IMR-90 (cell line): ENCODE measurements at regions not wholly inside any gene's neighbourhood (a gene's known extent, or its start where the extent isn't known, plus 50 kb on each side); places are given as distances from the start of the nearest gene placed in this dataset.
"Not testable (repeated sequence)": the region's sequence is repeated elsewhere in the genome, so short reads cannot be mapped to it uniquely, and the experiment has no call there.

ENCODE experiments used
- ATAC-seq: fragments of 200-7000 bp; cut with Tn5 transposase; 2 replicates; pipeline ENCODE4 v1.9.1; 2020; ENCODE audit warnings: low read depth, mild to moderate bottlenecking, moderate library complexity
- BruUV-seq: library from RNA; stranded (reverse); fragments of 400-500 nt; replicated peaks from 2 replicates; lab custom pipeline; 2021; lab: Mats Ljungman, UMichigan
- CTCF ChIA-PET: fragments of 300-600 bp; formaldehyde crosslinking; extraction: SDS; loops from one replicate; lab custom pipeline; 2021; ENCODE audit warnings: antibody characterized with exemption; lab: Yijun Ruan, JAX
- POLR2A ChIA-PET: fragments of 300-600 bp; sonication (Branson Sonifier 250); formaldehyde crosslinking; loops from one replicate; lab custom pipeline; 2022; ENCODE audit warnings: antibody characterized with exemption; ENCODE audit not compliant: unreplicated experiment; lab: Charles Lee
- DNase-seq: peaks from one replicate; pipeline ENCODE4 v3.0.0; 2013
- H2AFZ ChIP-seq: replicated peaks from 2 replicates; pipeline ENCODE3; 2013; ENCODE audit warnings: low read length, mild to moderate bottlenecking; ENCODE audit not compliant: poor library complexity
- H2AK5ac ChIP-seq: 2 replicates; pipeline ENCODE4 v1.6.1; 2013; ENCODE audit warnings: low read depth, low read length, inconsistent platforms
- H2AK9ac ChIP-seq: replicated peaks from 2 replicates; pipeline ENCODE3; 2013; ENCODE audit warnings: mild to moderate bottlenecking, low read depth, low read length, moderate library complexity; ENCODE audit not compliant: poor library complexity
- H2BK120ac ChIP-seq: 2 replicates; pipeline ENCODE4 v1.6.1; 2013; ENCODE audit warnings: low read depth, low read length, inconsistent platforms
- H2BK15ac ChIP-seq: 3 replicates; pipeline ENCODE4 v1.6.1; 2013; ENCODE audit warnings: low read depth, low read length, inconsistent platforms
- H2BK20ac ChIP-seq: 2 replicates; pipeline ENCODE4 v1.6.1; 2013; ENCODE audit warnings: low read depth, mild to moderate bottlenecking, inconsistent platforms, low read length, moderate library complexity
- H2BK5ac ChIP-seq: 2 replicates; pipeline ENCODE4 v1.6.1; 2013; ENCODE audit warnings: mild to moderate bottlenecking, low read depth, low read length, inconsistent platforms; ENCODE audit not compliant: poor library complexity, severe bottlenecking
- H3K14ac ChIP-seq: replicated peaks from 2 replicates; pipeline ENCODE4 v1.6.1; 2013; ENCODE audit warnings: low read depth, low read length, inconsistent platforms
- H3K18ac ChIP-seq: 2 replicates; pipeline ENCODE4 v1.6.1; 2013; ENCODE audit warnings: low read depth, low read length, control low read depth
- H3K23ac ChIP-seq: 2 replicates; pipeline ENCODE4 v1.6.1; 2013; ENCODE audit warnings: low read depth, low read length, inconsistent platforms
- H3K27ac ChIP-seq: 2 replicates; pipeline ENCODE4 v1.5.1; 2013; ENCODE audit warnings: mild to moderate bottlenecking, control low read depth, low read length; ENCODE audit not compliant: insufficient read depth
- H3K27me3 ChIP-seq: 2 replicates; pipeline ENCODE4 v1.6.1; 2013; ENCODE audit warnings: low read length; ENCODE audit not compliant: control insufficient read depth, insufficient read depth
- H3K36me3 ChIP-seq: 2 replicates; pipeline ENCODE4 v1.6.1; 2013; ENCODE audit warnings: low read length, mixed read lengths; ENCODE audit not compliant: control insufficient read depth, insufficient read depth
- H3K4ac ChIP-seq: 2 replicates; pipeline ENCODE4 v1.6.1; 2013; ENCODE audit warnings: low read depth, low read length, inconsistent platforms
- H3K4me1 ChIP-seq: 2 replicates; pipeline ENCODE4 v1.6.1; 2013; ENCODE audit warnings: low read length, mixed read lengths; ENCODE audit not compliant: control insufficient read depth, insufficient read depth
- H3K4me2 ChIP-seq: 2 replicates; pipeline ENCODE4 v1.6.1; 2013; ENCODE audit warnings: low read depth, mild to moderate bottlenecking, control low read depth, low read length, moderate library complexity
- H3K4me3 ChIP-seq: 2 replicates; pipeline ENCODE4 v1.5.1; 2013; ENCODE audit warnings: low read depth, mild to moderate bottlenecking, control low read depth, low read length, moderate library complexity; ENCODE audit not compliant: insufficient read depth
- H3K56ac ChIP-seq: 2 replicates; pipeline ENCODE4 v1.6.1; 2013; ENCODE audit warnings: low read length, inconsistent platforms; ENCODE audit not compliant: insufficient read depth; ENCODE audit errors: extremely low read depth
- H3K79me1 ChIP-seq, 2 experiments: 2 replicates each; pipeline ENCODE4 v1.6.1; 2013; ENCODE audit warnings: low read length in 2 of 2, inconsistent platforms in 1 of 2, low read depth in 1 of 2
- H3K9ac ChIP-seq: 2 replicates; pipeline ENCODE4 v1.6.1; 2013; ENCODE audit warnings: low read depth, low read length, control low read depth
- H3K9me1 ChIP-seq: 2 replicates; pipeline ENCODE4 v1.6.1; 2013; ENCODE audit warnings: low read length, inconsistent platforms; ENCODE audit not compliant: insufficient read depth
- H3K9me3 ChIP-seq: 2 replicates; pipeline ENCODE4 v1.6.1; 2013; ENCODE audit warnings: low read length; ENCODE audit not compliant: control insufficient read depth, insufficient read depth
- H4K20me1 ChIP-seq: 2 replicates; pipeline ENCODE4 v1.6.1; 2013; ENCODE audit warnings: low read length, inconsistent platforms; ENCODE audit not compliant: insufficient read depth
- H4K5ac ChIP-seq: 2 replicates; pipeline ENCODE4 v1.6.1; 2013; ENCODE audit warnings: mild to moderate bottlenecking, low read depth, low read length, control low read depth
- H4K8ac ChIP-seq, 2 experiments: 2 replicates each; pipeline ENCODE4 v1.6.1; 2013; ENCODE audit warnings: low read depth in 2 of 2, low read length in 2 of 2, control low read depth in 1 of 2, inconsistent platforms in 1 of 2
- H4K91ac ChIP-seq: 2 replicates; pipeline ENCODE4 v1.6.1; 2013; ENCODE audit warnings: low read depth, low read length, inconsistent platforms; ENCODE audit not compliant: insufficient read depth
- WGBS, 2 experiments: methylation state at CpG; one replicate each; pipeline versions ENCODE4 v1.1.5 to v1.1.7; 2013; ENCODE audit warnings: missing lambda C conversion rate in 2 of 2; ENCODE audit not compliant: insufficient read length in 1 of 2; ENCODE audit errors: extremely low coverage in 2 of 2; 5-methylcytosine and 5-hydroxymethylcytosine counted together
- dilution Hi-C: fragments of 300-500 bp; cut with HindIII; formaldehyde crosslinking; loops from one replicate; pipeline ENCODE4 v1.14.3; 2018; ENCODE audit warnings: low sequenced_read_pairs; ENCODE audit not compliant: unreplicated experiment
- in situ Hi-C: fragments of 300-500 bp; cut with MboI; formaldehyde crosslinking; loops from 3 replicates; pipeline ENCODE4 v1.14.3; 2019; ENCODE audit warnings: low sequenced_read_pairs, inconsistent platforms, mixed read lengths
- intact Hi-C: fragments of 100-400 bp; cut with micrococcal nuclease; formaldehyde crosslinking; loops from 2 replicates; pipeline ENCODE4 v1.10.0; 2022

GRCh38 chr17:22116720-22117119 is 424.4 kb downstream of the KCNJ18 start:
- H3K4me1 ChIP-seq, H2BK20ac ChIP-seq, DNase-seq, H3K4me3 ChIP-seq, H3K27me3 ChIP-seq, H2BK5ac ChIP-seq, BruUV-seq, H3K9me1 ChIP-seq, H3K23ac ChIP-seq, H2BK120ac ChIP-seq, dilution Hi-C loops, H2BK15ac ChIP-seq, H4K91ac ChIP-seq, H4K5ac ChIP-seq, H2AK5ac ChIP-seq, H4K20me1 ChIP-seq, intact Hi-C loops, H3K18ac ChIP-seq, POLR2A ChIA-PET, CTCF ChIA-PET, ATAC-seq, H3K4me2 ChIP-seq, H3K56ac ChIP-seq, H4K8ac ChIP-seq, H3K79me1 ChIP-seq, H3K14ac ChIP-seq, in situ Hi-C loops, H3K4ac ChIP-seq, H3K9me3 ChIP-seq, H3K36me3 ChIP-seq, H2AFZ ChIP-seq, H3K27ac ChIP-seq, H3K9ac ChIP-seq, H2AK9ac ChIP-seq: not testable (repeated sequence)
- WGBS, 2 experiments, result no CpG with 5 or more reads among the region's 3 CpGs

- H2BK15ac ChIP-seq, H3K9ac ChIP-seq, H2AFZ ChIP-seq, H3K4me3 ChIP-seq, H3K4me2 ChIP-seq, H3K23ac ChIP-seq, DNase-seq, H3K79me1 ChIP-seq, H4K8ac ChIP-seq, in situ Hi-C loops, H3K27ac ChIP-seq, H3K4ac ChIP-seq, H3K36me3 ChIP-seq, H2AK5ac ChIP-seq, H3K27me3 ChIP-seq, H2BK120ac ChIP-seq, ATAC-seq, H3K4me1 ChIP-seq, POLR2A ChIA-PET, H2BK20ac ChIP-seq, H4K91ac ChIP-seq, H4K20me1 ChIP-seq, H3K9me1 ChIP-seq, H3K56ac ChIP-seq, H2AK9ac ChIP-seq, H2BK5ac ChIP-seq, CTCF ChIA-PET, H3K18ac ChIP-seq, H3K9me3 ChIP-seq, H4K5ac ChIP-seq, dilution Hi-C loops, BruUV-seq, H3K14ac ChIP-seq, intact Hi-C loops: not testable (repeated sequence)
- no CpG with 5 or more reads among the region's 2 CpGs for WGBS, 2 experiments
These were observed 425.1 kb downstream of the KCNJ18 start for GRCh38 chr17:22117401-22117800.
